Adrenal gland (tissue), 5 donors: ENCODE measurements at regions not wholly inside any gene's neighbourhood (a gene's known extent, or its start where the extent isn't known, plus 50 kb on each side); places are given as distances from the start of the nearest gene placed in this dataset.

Experiments
- POLR2A ChIP-seq, 2 donors: fragments of 450-650 bp; IDR thresholded peaks; one replicate each; pipeline ENCODE4 v1.6.1; 2017; ENCODE audit warnings: antibody characterized with exemption in 2 of 2, mild to moderate bottlenecking in 2 of 2, moderate library complexity in 1 of 2
- TF ChIP-seq, protein P1 (sequence below), 6 experiments: fragments of 450-650 bp in 4 of 6; fragments of 200-600 bp in 2 of 6; sonication (generic) in 1 of 6; IDR thresholded peaks; 1 replicate in 5 of 6; 2 replicates in 1 of 6; pipeline versions ENCODE4 v1.5.1 to v1.8.0; 2016 to 2021; ENCODE audit warnings: antibody characterized with exemption in 6 of 6, mild to moderate bottlenecking in 2 of 6, moderate library complexity in 1 of 6
- donor health status: DM: no; HTN: no; CAD: no.

DNA sequence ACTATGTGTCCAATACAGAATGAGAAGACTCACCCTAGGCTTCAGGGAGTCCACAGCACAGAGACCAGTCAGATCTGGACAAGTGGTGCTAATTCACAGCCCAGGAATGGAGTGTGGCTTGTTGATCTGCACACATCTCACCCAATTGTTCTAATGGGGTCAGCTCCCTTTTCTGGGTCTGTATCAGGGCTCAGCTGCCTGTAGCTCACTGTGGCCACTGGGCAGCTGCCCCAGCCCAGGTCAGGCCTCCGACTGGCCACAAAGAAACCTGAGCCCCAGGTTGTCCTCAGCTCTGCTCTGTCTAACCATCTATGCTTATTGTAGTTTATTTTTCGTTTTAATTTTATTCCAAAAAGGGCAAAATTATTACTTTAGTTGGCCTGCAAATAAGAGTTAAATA lies 202.3 kb upstream of the RAB6C start:
- TF ChIP-seq, protein P1, sequence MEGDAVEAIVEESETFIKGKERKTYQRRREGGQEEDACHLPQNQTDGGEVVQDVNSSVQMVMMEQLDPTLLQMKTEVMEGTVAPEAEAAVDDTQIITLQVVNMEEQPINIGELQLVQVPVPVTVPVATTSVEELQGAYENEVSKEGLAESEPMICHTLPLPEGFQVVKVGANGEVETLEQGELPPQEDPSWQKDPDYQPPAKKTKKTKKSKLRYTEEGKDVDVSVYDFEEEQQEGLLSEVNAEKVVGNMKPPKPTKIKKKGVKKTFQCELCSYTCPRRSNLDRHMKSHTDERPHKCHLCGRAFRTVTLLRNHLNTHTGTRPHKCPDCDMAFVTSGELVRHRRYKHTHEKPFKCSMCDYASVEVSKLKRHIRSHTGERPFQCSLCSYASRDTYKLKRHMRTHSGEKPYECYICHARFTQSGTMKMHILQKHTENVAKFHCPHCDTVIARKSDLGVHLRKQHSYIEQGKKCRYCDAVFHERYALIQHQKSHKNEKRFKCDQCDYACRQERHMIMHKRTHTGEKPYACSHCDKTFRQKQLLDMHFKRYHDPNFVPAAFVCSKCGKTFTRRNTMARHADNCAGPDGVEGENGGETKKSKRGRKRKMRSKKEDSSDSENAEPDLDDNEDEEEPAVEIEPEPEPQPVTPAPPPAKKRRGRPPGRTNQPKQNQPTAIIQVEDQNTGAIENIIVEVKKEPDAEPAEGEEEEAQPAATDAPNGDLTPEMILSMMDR (IDR thresholded peaks at IDR 0.05), result no peak
- TF ChIP-seq POLR2A (IDR thresholded peaks at IDR 0.05), result no peak
